Lower leg skin (tissue), 4 donors: ENCODE measurements at regions not wholly inside any gene's neighbourhood (a gene's known extent, or its start where the extent isn't known, plus 50 kb on each side); places are given as distances from the start of the nearest gene placed in this dataset.

Experiments used
- DNase-seq, 2 donors: peaks; one replicate each; pipeline ENCODE4 v3.0.0-alpha.2; 2019; ENCODE audit warnings: low spot score in 2 of 2
- H3K4me3 ChIP-seq: fragments of 200-600 bp; sonication (generic); 2 replicates; pipeline ENCODE4 v1.5.1; 2017; ENCODE audit warnings: mild to moderate bottlenecking, low read depth; ENCODE audit not compliant: poor library complexity, severe bottlenecking
- CTCF ChIP-seq, 3 donors: fragments of 450-650 bp; IDR thresholded peaks; one replicate each; pipeline ENCODE4 v1.5.1; 2016; ENCODE audit warnings: antibody characterized with exemption in 3 of 3, mild to moderate bottlenecking in 3 of 3, moderate library complexity in 2 of 3
- POLR2A ChIP-seq, 2 donors: fragments of 450-650 bp; IDR thresholded peaks; one replicate each; pipeline ENCODE4 v1.6.1; 2016 to 2017; ENCODE audit warnings: antibody characterized with exemption in 2 of 2, mild to moderate bottlenecking in 1 of 2, moderate library complexity in 1 of 2
- WGBS, 2 donors: methylation state at CpG; one replicate each; pipeline ENCODE4 v1.1.5; 2018; 5-methylcytosine and 5-hydroxymethylcytosine counted together
- intact Hi-C: fragments of 100-400 bp; cut with DNase I; formaldehyde crosslinking; loops from one replicate; pipeline ENCODE4 v1.15.0; 2023; ENCODE audit warnings: low total_unique reads

DNA sequence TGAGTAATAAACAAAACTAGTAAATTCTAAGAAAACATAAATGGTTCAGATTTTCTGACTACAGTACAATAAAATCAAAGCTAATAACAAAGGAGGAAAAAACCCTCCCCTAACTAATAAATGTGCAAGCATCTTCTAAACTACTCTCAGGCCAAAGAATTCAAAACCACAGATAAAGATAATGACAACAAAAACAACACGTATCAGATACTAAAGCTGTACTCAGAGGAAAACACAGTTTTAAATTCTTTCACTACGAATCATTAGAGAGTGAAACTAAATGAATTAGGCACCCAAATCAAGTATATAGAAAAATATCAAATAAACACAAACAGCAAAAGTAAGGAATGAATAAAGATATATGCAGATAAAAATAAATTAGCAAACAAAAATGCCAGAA, 200.9 kb downstream of the TEX36 start:
- TF ChIP-seq CTCF (IDR thresholded peaks at IDR 0.05) (no peak), POLR2A (IDR thresholded peaks at IDR 0.05) (no peak)
- no peak for DNase-seq
- H3K4me3 ChIP-seq = no peak overlapping the region
- WGBS, 2 donors = 39 to 47% methylated on average over 2 of the region's 2 CpGs
- intact Hi-C loops = no loop called here

DNA sequence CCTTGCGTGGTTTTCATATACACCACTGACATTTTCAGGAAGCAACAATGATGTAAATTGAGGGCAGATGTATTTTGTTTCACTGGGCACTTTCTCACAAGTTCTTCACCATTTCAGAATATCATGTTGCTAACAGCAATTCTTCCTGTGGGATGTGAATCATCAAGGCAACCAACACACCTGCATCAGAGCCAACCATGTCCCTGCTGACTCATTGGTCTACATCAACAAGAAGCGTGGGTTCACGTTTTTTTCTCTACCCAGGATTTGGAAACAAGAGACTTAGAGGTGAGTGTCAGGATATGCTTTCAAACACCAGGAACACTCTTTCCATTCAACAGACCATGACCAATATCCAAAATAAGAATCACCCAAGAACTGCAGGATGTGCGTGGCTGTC, 203.9 kb downstream of the TEX36 start:
- DNase-seq = no peak
- intact Hi-C loops = no loop called here
- WGBS, 2 donors = 80 to 83% methylated on average over 4 of the region's 4 CpGs
- no peak overlapping the region for H3K4me3 ChIP-seq
- TF ChIP-seq POLR2A (IDR thresholded peaks at IDR 0.05) (no peak), CTCF (IDR thresholded peaks at IDR 0.05) (no peak)

DNA sequence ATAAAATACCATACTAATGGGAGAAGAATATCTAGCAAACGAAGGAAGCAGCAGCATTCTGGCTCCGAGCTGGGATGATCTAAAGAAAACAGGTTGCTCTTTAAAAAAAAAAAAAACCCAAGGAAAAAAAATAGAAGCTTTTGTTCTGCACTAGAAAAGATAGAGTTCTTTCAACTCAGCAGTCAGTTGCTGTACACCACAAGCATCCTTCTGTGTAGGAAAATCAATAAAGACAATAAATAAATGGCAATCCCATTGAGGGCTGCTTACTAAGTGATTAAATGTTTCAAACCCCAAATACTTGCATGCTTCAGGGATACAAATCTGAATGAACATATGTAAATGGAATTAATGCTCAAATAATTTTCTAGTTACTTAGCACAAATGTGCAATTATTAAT, 207.1 kb downstream of the TEX36 start:
- H3K4me3 ChIP-seq = no peak overlapping the region
- TF ChIP-seq CTCF (IDR thresholded peaks at IDR 0.05) = no peak
- no peak for TF ChIP-seq POLR2A (IDR thresholded peaks at IDR 0.05)
- WGBS, 2 donors = 65 to 86% methylated on average over 2 of the region's 2 CpGs
- DNase-seq = no peak
- intact Hi-C loops = no loop called here

GRCh38 chr10:125473143-125473793, 209.7 kb downstream of the TEX36 start:
- WGBS, 2 donors = 73 to 83% methylated on average over 7 of the region's 7 CpGs
- intact Hi-C loops = no loop called here
- no peak for DNase-seq

GRCh38 chr10:125472010-125472607, 210.9 kb downstream of the TEX36 start:
- 91 to 95% methylated on average over 4 of the region's 4 CpGs for WGBS, 2 donors
- intact Hi-C loops = no loop called here
- DNase-seq = no peak
- H3K4me3 ChIP-seq = no peak overlapping the region
- TF ChIP-seq CTCF (IDR thresholded peaks at IDR 0.05) = no peak
- TF ChIP-seq POLR2A (IDR thresholded peaks at IDR 0.05) = no peak

More at GRCh38 chr10:125473143-125473793, 209.7 kb downstream of the TEX36 start:
- no peak overlapping the region for H3K4me3 ChIP-seq
- TF ChIP-seq CTCF (IDR thresholded peaks at IDR 0.05) = no peak
- no peak for TF ChIP-seq POLR2A (IDR thresholded peaks at IDR 0.05)

DNA sequence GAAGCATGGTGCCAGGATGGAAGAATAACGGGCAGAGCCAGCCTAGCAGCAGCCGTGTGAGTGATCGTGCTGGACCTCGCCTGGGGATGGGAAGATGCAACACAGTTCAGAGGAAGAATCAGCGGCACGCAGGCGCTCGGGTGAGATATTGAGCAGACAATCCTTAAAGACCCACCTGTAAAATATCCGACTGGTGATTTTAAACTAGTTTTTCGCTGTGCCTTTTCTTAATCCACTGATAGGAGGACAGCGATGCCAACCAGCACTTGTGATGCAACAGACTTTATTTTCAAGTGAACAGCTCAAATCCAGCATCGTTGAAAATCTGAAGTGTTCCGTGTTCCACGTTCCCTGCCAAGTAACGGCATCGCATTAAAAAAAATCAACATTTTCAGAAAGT, 214.7 kb downstream of the TEX36 start:
- intact Hi-C loops = no loop called here
- H3K4me3 ChIP-seq = no peak overlapping the region
- no peak for TF ChIP-seq POLR2A (IDR thresholded peaks at IDR 0.05)
- TF ChIP-seq CTCF (IDR thresholded peaks at IDR 0.05) = no peak
- DNase-seq = no peak
- 87 to 91% methylated on average over 16 of the region's 16 CpGs for WGBS, 2 donors
